TTC549 (cell line): ENCODE measurements at regions not wholly inside any gene's neighbourhood (a gene's known extent, or its start where the extent isn't known, plus 50 kb on each side); places are given as distances from the start of the nearest gene placed in this dataset.

Experiments used
- FAIRE-seq: peaks from 2 replicates; lab custom pipeline; 2012; peaks lifted over from hg19 to GRCh38; lab: Jason Lieb, UNC

GRCh38 chr10:43006490-43006889, 70.4 kb upstream of the RET start:
- no peak for FAIRE-seq

- no peak for FAIRE-seq
Observed at GRCh38 chr10:43012578-43012977, 64.3 kb upstream of the RET start.

- no peak for FAIRE-seq
Observed at GRCh38 chr10:43013065-43013464, 63.8 kb upstream of the RET start.

GRCh38 chr10:43024524-43024923, 52.3 kb upstream of the RET start:
- no peak for FAIRE-seq

GRCh38 chr10:43024942-43025700, 51.7 kb upstream of the RET start:
- FAIRE-seq = no peak

GRCh38 chr10:43026039-43026973, 50.6 kb upstream of the RET start:
- no peak for FAIRE-seq
